Esophagus muscularis mucosa (tissue), 4 donors: ENCODE measurements at regions not wholly inside any gene's neighbourhood (a gene's known extent, or its start where the extent isn't known, plus 50 kb on each side); places are given as distances from the start of the nearest gene placed in this dataset.

Experiments
- DNase-seq: peaks from one replicate; pipeline ENCODE4 v3.0.0-alpha.2; 2017; ENCODE audit errors: extremely low spot score
- H3K27ac ChIP-seq, 4 donors: fragments of 200-600 bp; sonication (generic); replicated peaks in 1 of 4; 1 replicate in 3 of 4; 2 replicates in 1 of 4; pipeline ENCODE4 v1.5.1; 2016 to 2019; ENCODE audit warnings: mild to moderate bottlenecking in 1 of 4
- H3K27me3 ChIP-seq, 4 donors: fragments of 200-600 bp; sonication (generic); one replicate each; pipeline versions ENCODE4 v1.5.1 to v1.6.0; 2016 to 2019
- H3K36me3 ChIP-seq, 4 donors: fragments of 200-600 bp; sonication (generic); one replicate each; pipeline ENCODE4 v1.5.1; 2016 to 2019
- H3K4me1 ChIP-seq, 4 donors: fragments of 200-600 bp; sonication (generic); one replicate each; pipeline ENCODE4 v1.5.1; 2016 to 2019
- H3K4me3 ChIP-seq, 4 donors: fragments of 200-600 bp; sonication (generic); 1 replicate in 2 of 4; 2 replicates in 2 of 4; pipeline ENCODE4 v1.5.1; 2016 to 2019; ENCODE audit warnings: mild to moderate bottlenecking in 4 of 4, moderate library complexity in 1 of 4
- H3K9me3 ChIP-seq, 4 donors: fragments of 200-600 bp; sonication (generic); 1 replicate in 3 of 4; 2 replicates in 1 of 4; pipeline ENCODE4 v1.5.1; 2016 to 2019
- CTCF ChIP-seq, 3 experiments: fragments of 200-600 bp in 2 of 3; fragments of 450-650 bp in 1 of 3; sonication (generic) in 2 of 3; IDR thresholded peaks; one replicate each; pipeline ENCODE4 v1.5.1; 2017 to 2019; ENCODE audit warnings: antibody characterized with exemption in 3 of 3, mild to moderate bottlenecking in 2 of 3, moderate library complexity in 1 of 3
- EP300 ChIP-seq: sonication (generic); formaldehyde crosslinking; IDR thresholded peaks from one replicate; pipeline ENCODE4 v1.6.1; 2017; ENCODE audit warnings: antibody characterized with exemption
- POLR2A ChIP-seq: fragments of 450-650 bp; IDR thresholded peaks from one replicate; pipeline ENCODE4 v1.6.1; 2017; ENCODE audit warnings: antibody characterized with exemption, moderate library complexity, mild to moderate bottlenecking, low read depth
- POLR2AphosphoS5 ChIP-seq, 2 donors: sonication (generic); formaldehyde crosslinking; IDR thresholded peaks; one replicate each; pipeline ENCODE4 v1.6.1; 2017; ENCODE audit warnings: antibody characterized with exemption in 2 of 2
- WGBS: methylation state at CpG from one replicate; pipeline ENCODE4 v1.1.5; 2018; 5-methylcytosine and 5-hydroxymethylcytosine counted together
- intact Hi-C: fragments of 100-400 bp; cut with DNase I; formaldehyde crosslinking; loops from one replicate; pipeline ENCODE4 v1.15.1; 2023

GRCh38 chr6:44772838-44773237 is 385.3 kb downstream of the CDC5L start:
- Histone ChIP-seq H3K36me3 (no peaks in the 10 kb centered on the region), H3K27ac (no peak overlapping the region), H3K4me1 (no peaks in the 10 kb centered on the region), H3K27me3 (no peaks in the 10 kb centered on the region), H3K4me3 (no peak overlapping the region), H3K9me3 (peaks cover 0 to 4% (median 0%) of the 10 kb centered on the region in 4 donors)
- intact Hi-C loops, result no loop called here
- DNase-seq, result no peak
- no peak for TF ChIP-seq POLR2AphosphoS5 (IDR thresholded peaks at IDR 0.05)
- TF ChIP-seq CTCF (IDR thresholded peaks at IDR 0.05), result no peak

- Histone ChIP-seq H3K4me3 (no peak overlapping the region), H3K36me3 (no peaks in the 10 kb centered on the region), H3K27me3 (no peaks in the 10 kb centered on the region), H3K9me3 (peaks cover 0 to 2% (median 0%) of the 10 kb centered on the region in 4 donors), H3K4me1 (no peaks in the 10 kb centered on the region), H3K27ac (no peak overlapping the region)
- no peak for DNase-seq
- WGBS, result 60% methylated on average over 1 of the region's 1 CpG
- no peak for TF ChIP-seq EP300
- TF ChIP-seq POLR2AphosphoS5 (IDR thresholded peaks at IDR 0.05), result no peak
- TF ChIP-seq CTCF (IDR thresholded peaks at IDR 0.05), result no peak
- no peak for TF ChIP-seq POLR2A
- intact Hi-C loops, result no loop called here
Measured at GRCh38 chr6:44775121-44775520, 387.6 kb downstream of the CDC5L start.

- intact Hi-C loops, result no loop called here
- Histone ChIP-seq H3K27me3 (no peaks in the 10 kb centered on the region), H3K36me3 (no peaks in the 10 kb centered on the region), H3K4me3 (no peak overlapping the region), H3K9me3 (no peaks in the 10 kb centered on the region), H3K4me1 (no peaks in the 10 kb centered on the region), H3K27ac (no peak overlapping the region)
- TF ChIP-seq EP300 (no peak), POLR2AphosphoS5 (IDR thresholded peaks at IDR 0.05) (no peak), CTCF (IDR thresholded peaks at IDR 0.05) (no peak), POLR2A (no peak)
- DNase-seq, result no peak
Measured at GRCh38 chr6:44776344-44776743, 388.8 kb downstream of the CDC5L start.

GRCh38 chr6:44778513-44778912 is 391.0 kb downstream of the CDC5L start:
- 100% methylated on average over 1 of the region's 1 CpG for WGBS

More at GRCh38 chr6:44778513-44778912, 391.0 kb downstream of the CDC5L start:
- no peaks in the 10 kb centered on the region for H3K36me3 ChIP-seq
- no peaks in the 10 kb centered on the region for H3K27me3 ChIP-seq
- intact Hi-C loops, result no loop called here
- TF ChIP-seq EP300, result no peak
- no peak for TF ChIP-seq POLR2A
- no peak for TF ChIP-seq POLR2AphosphoS5 (IDR thresholded peaks at IDR 0.05)
- no peak for TF ChIP-seq CTCF (IDR thresholded peaks at IDR 0.05)
- no peaks in the 10 kb centered on the region for H3K9me3 ChIP-seq
- H3K27ac ChIP-seq, result no peak overlapping the region
- H3K4me3 ChIP-seq, result no peak overlapping the region
- no peak for DNase-seq
- no peaks in the 10 kb centered on the region for H3K4me1 ChIP-seq
